GM12865 (cell line): ENCODE measurements at regions not wholly inside any gene's neighbourhood (a gene's known extent, or its start where the extent isn't known, plus 50 kb on each side); places are given as distances from the start of the nearest gene placed in this dataset.

ENCODE experiments used
- DNase-seq: peaks from one replicate; pipeline ENCODE4 v3.0.0; 2010; ENCODE audit warnings: low read depth
- H3K4me3 ChIP-seq: 2 replicates; pipeline ENCODE4 v1.5.1; 2011; ENCODE audit warnings: mild to moderate bottlenecking, low read depth, low read length, control low read depth
- CTCF ChIP-seq: IDR thresholded peaks from 2 replicates; pipeline ENCODE4 v1.5.1; 2011; ENCODE audit warnings: low read length, control low read depth, low read depth, inconsistent platforms; ENCODE audit not compliant: insufficient read depth; ENCODE audit errors: missing control alignments

GRCh38 chr18:40558706-40559392 lies 1396.2 kb upstream of the PIK3C3 start:
- DNase-seq, result no peak
- no peak for TF ChIP-seq CTCF
- H3K4me3 ChIP-seq, result no peak overlapping the region

- TF ChIP-seq CTCF, result no peak
- no peak for DNase-seq
These were observed 1399.1 kb upstream of the PIK3C3 start for GRCh38 chr18:40555914-40556313.

GRCh38 chr18:40553029-40553428 lies 1402.0 kb upstream of the PIK3C3 start:
- TF ChIP-seq CTCF, result no peak
- DNase-seq, result no peak
- no peak overlapping the region for H3K4me3 ChIP-seq

More at GRCh38 chr18:40555914-40556313, 1399.1 kb upstream of the PIK3C3 start:
- no peak overlapping the region for H3K4me3 ChIP-seq

- DNase-seq, result no peak
- no peak for TF ChIP-seq CTCF
- no peak overlapping the region for H3K4me3 ChIP-seq
These were observed 1408.2 kb upstream of the PIK3C3 start for GRCh38 chr18:40546875-40547274.

GRCh38 chr18:40534723-40535122 lies 1420.3 kb upstream of the PIK3C3 start:
- H3K4me3 ChIP-seq, result no peak overlapping the region
- no peak for DNase-seq
- no peak for TF ChIP-seq CTCF

- H3K4me3 ChIP-seq, result no peak overlapping the region
- no peak for DNase-seq
- no peak for TF ChIP-seq CTCF
These were observed 1423.0 kb upstream of the PIK3C3 start for GRCh38 chr18:40532046-40532445.

GRCh38 chr18:40531051-40531450 lies 1424.0 kb upstream of the PIK3C3 start:
- DNase-seq, result no peak
- TF ChIP-seq CTCF, result no peak
- no peak overlapping the region for H3K4me3 ChIP-seq
